AG04450 (cell line): ENCODE measurements at regions not wholly inside any gene's neighbourhood (a gene's known extent, or its start where the extent isn't known, plus 50 kb on each side); places are given as distances from the start of the nearest gene placed in this dataset.
"Not testable (repeated sequence)": the region's sequence is repeated elsewhere in the genome, so short reads cannot be mapped to it uniquely, and the experiment has no call there.

Source experiments
- CTCF ChIA-PET: fragments of 300-600, 350-600 bp; formaldehyde crosslinking; extraction: SDS; loops from one replicate; lab custom pipeline; 2022; ENCODE audit warnings: antibody characterized with exemption, inconsistent platforms; lab: Charles Lee
- POLR2A ChIA-PET: fragments of 350-600 bp; formaldehyde crosslinking; extraction: SDS; loops from one replicate; lab custom pipeline; 2021; ENCODE audit warnings: antibody characterized with exemption, inconsistent platforms; lab: Yijun Ruan, JAX
- DNase-seq: peaks from one replicate; pipeline ENCODE4 v3.0.0-alpha.2; 2011; ENCODE audit warnings: low read depth, low spot score
- H3K27ac ChIP-seq: one replicate; pipeline ENCODE4 v1.5.1; 2012; ENCODE audit warnings: low read depth, low read length, control low read depth
- H3K27me3 ChIP-seq: one replicate; pipeline ENCODE4 v1.6.0; 2012; ENCODE audit warnings: low read length; ENCODE audit not compliant: control insufficient read depth, insufficient read depth
- H3K4me3 ChIP-seq: 2 replicates; pipeline ENCODE4 v1.5.1; 2011; ENCODE audit warnings: mild to moderate bottlenecking, low read depth, low read length, control low read depth
- H3K9me3 ChIP-seq: 2 replicates; pipeline ENCODE4 v1.5.1; 2012; ENCODE audit warnings: low read length; ENCODE audit not compliant: control insufficient read depth, insufficient read depth
- CTCF ChIP-seq: IDR thresholded peaks from 2 replicates; pipeline ENCODE4 v1.5.1; 2011; ENCODE audit warnings: low read depth, low read length, control low read depth, inconsistent platforms

GRCh38 chr6:105691971-105692370 is 289.1 kb upstream of the PREP start:
- H3K27ac ChIP-seq: no peak overlapping the region
- POLR2A ChIA-PET: no interaction called here
- H3K27me3 ChIP-seq: no peaks in the 10 kb centered on the region
- peaks cover 6% of the 10 kb centered on the region; the same call in 1 of the 2 replicates for H3K9me3 ChIP-seq
- DNase-seq: no peak
- CTCF ChIA-PET: no interaction called here
- no peak for TF ChIP-seq CTCF
- H3K4me3 ChIP-seq: no peak overlapping the region

- H3K27ac ChIP-seq: no peak overlapping the region
- H3K4me3 ChIP-seq: no peak overlapping the region
- CTCF ChIA-PET: no interaction called here
- H3K27me3 ChIP-seq: no peaks in the 10 kb centered on the region
- no peak for DNase-seq
- POLR2A ChIA-PET: no interaction called here
- H3K9me3 ChIP-seq: peaks cover 10% of the 10 kb centered on the region; the same call in 1 of the 2 replicates
- no peak for TF ChIP-seq CTCF
These were observed 288.2 kb upstream of the PREP start for GRCh38 chr6:105691081-105691480.

- no peak for DNase-seq
- Histone ChIP-seq H3K4me3 (no peak overlapping the region), H3K27me3 (no peaks in the 10 kb centered on the region), H3K9me3 (peaks cover 10% of the 10 kb centered on the region; the same call in 1 of the 2 replicates), H3K27ac (no peak overlapping the region)
- TF ChIP-seq CTCF: no peak
- CTCF ChIA-PET: no interaction called here
- POLR2A ChIA-PET: no interaction called here
These were observed 285.7 kb upstream of the PREP start for GRCh38 chr6:105688573-105688972.

- H3K4me3 ChIP-seq, H3K9me3 ChIP-seq, H3K27ac ChIP-seq, H3K27me3 ChIP-seq, POLR2A ChIA-PET, DNase-seq, CTCF ChIA-PET: not testable (repeated sequence)
These were observed 283.9 kb upstream of the PREP start for GRCh38 chr6:105686793-105687192.

- POLR2A ChIA-PET: no interaction called here
- no peak for TF ChIP-seq CTCF
- no peaks in the 10 kb centered on the region for H3K9me3 ChIP-seq
- DNase-seq: no peak
- CTCF ChIA-PET: no interaction called here
- H3K27ac ChIP-seq: no peak overlapping the region
- H3K27me3 ChIP-seq: no peaks in the 10 kb centered on the region
- H3K4me3 ChIP-seq: no peak overlapping the region
These were observed 278.2 kb upstream of the PREP start for GRCh38 chr6:105681061-105681460.

- Histone ChIP-seq H3K9me3 (no peaks in the 10 kb centered on the region; the same call in 1 of the 2 replicates), H3K4me3 (no peak overlapping the region), H3K27ac (no peak overlapping the region), H3K27me3 (no peaks in the 10 kb centered on the region)
- DNase-seq: no peak
- ChIA-PET CTCF (no interaction called here), POLR2A (no interaction called here)
- TF ChIP-seq CTCF: no peak
These were observed 277.2 kb upstream of the PREP start for GRCh38 chr6:105680131-105680530.
